Fibroblast of lung (primary cell): ENCODE measurements at regions not wholly inside any gene's neighbourhood (a gene's known extent, or its start where the extent isn't known, plus 50 kb on each side); places are given as distances from the start of the nearest gene placed in this dataset.

ENCODE experiments used
- CTCF ChIP-seq, 2 donors: IDR thresholded peaks in 1 of 2; conservative IDR thresholded peaks in 1 of 2; 1 replicate in 1 of 2; 2 replicates in 1 of 2; pipeline ENCODE4 v1.5.1; 2011 to 2012; ENCODE audit warnings: low read length in 2 of 2, control low read depth in 1 of 2, inconsistent platforms in 1 of 2, low read depth in 1 of 2, mild to moderate bottlenecking in 1 of 2
- EZH2 ChIP-seq: IDR thresholded peaks from 2 replicates; pipeline ENCODE4 v1.5.1; 2012; ENCODE audit warnings: low read length, control low read depth, mild to moderate bottlenecking; ENCODE audit errors: missing control alignments

- TF ChIP-seq CTCF (conservative IDR thresholded peaks at IDR 0.05 in 1 of 2, IDR thresholded peaks at IDR 0.05 in 1 of 2; ENCODE audit: low read depth in 1 of 2, low read length in 2 of 2) (no peak), EZH2 (no peak)
Observed at GRCh38 chr18:22523481-22523880, 105.8 kb upstream of the CTAGE1 start.
